Osteocyte (in vitro differentiated cells): ENCODE measurements at regions not wholly inside any gene's neighbourhood (a gene's known extent, or its start where the extent isn't known, plus 50 kb on each side); places are given as distances from the start of the nearest gene placed in this dataset.
"Not testable (repeated sequence)": the region's sequence is repeated elsewhere in the genome, so short reads cannot be mapped to it uniquely, and the experiment has no call there.

ENCODE experiments used
- DNase-seq: peaks from one replicate; pipeline ENCODE4 v3.0.0; 2021; ENCODE audit warnings: mixed read lengths; ENCODE audit not compliant: unreplicated experiment; ENCODE audit errors: extremely low spot score
- H3K27ac Mint-ChIP-seq: one replicate; pipeline ENCODE4 v1.8.0; 2021; ENCODE audit warnings: mild to moderate bottlenecking, mixed read lengths; ENCODE audit not compliant: unreplicated experiment
- H3K27me3 Mint-ChIP-seq: one replicate; pipeline ENCODE4 v1.8.0; 2021; ENCODE audit warnings: mixed read lengths; ENCODE audit not compliant: unreplicated experiment
- H3K36me3 Mint-ChIP-seq: one replicate; pipeline ENCODE4 v1.8.0; 2021; ENCODE audit warnings: mixed read lengths; ENCODE audit not compliant: unreplicated experiment
- H3K4me1 Mint-ChIP-seq: one replicate; pipeline ENCODE4 v1.8.0; 2021; ENCODE audit warnings: mixed read lengths; ENCODE audit not compliant: unreplicated experiment
- H3K4me3 Mint-ChIP-seq: one replicate; pipeline ENCODE4 v1.8.0; 2021; ENCODE audit warnings: mild to moderate bottlenecking, moderate library complexity, mixed read lengths; ENCODE audit not compliant: unreplicated experiment
- H3K9me3 Mint-ChIP-seq: one replicate; pipeline ENCODE4 v1.8.0; 2021; ENCODE audit warnings: mixed read lengths; ENCODE audit not compliant: unreplicated experiment
- TF ChIP-seq, protein P1 (sequence below): fragments of 200-600 bp; sonication (generic); IDR thresholded peaks from 2 replicates; pipeline ENCODE4 v1.5.0; 2021; ENCODE audit warnings: antibody characterized with exemption, mild to moderate bottlenecking, moderate library complexity

DNA sequence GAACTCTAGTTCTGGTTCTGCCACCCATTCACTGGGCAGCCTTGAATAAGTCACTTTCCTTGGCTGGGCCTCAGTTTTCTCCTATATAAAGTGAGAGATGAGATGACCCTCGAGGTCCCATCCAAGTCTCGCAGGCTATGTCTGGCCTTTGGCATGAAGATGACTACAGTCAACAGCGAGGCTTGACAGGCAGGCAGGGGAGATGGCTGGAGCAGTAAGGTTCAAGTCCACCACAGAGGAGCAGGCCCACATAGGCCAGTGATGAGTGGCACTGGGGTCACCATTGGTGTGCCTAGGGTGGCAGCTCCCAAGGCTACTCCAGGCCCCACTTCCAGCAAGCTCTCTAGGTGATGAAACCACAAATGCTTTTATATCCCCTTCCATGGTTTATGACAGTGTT is 161.4 kb downstream of the ZFP36L2 start:
- no peak overlapping the region for H3K4me3 Mint-ChIP-seq
- H3K36me3 Mint-ChIP-seq = peaks cover 3% of the 10 kb centered on the region
- no peak overlapping the region for H3K27ac Mint-ChIP-seq
- TF ChIP-seq, protein P1, sequence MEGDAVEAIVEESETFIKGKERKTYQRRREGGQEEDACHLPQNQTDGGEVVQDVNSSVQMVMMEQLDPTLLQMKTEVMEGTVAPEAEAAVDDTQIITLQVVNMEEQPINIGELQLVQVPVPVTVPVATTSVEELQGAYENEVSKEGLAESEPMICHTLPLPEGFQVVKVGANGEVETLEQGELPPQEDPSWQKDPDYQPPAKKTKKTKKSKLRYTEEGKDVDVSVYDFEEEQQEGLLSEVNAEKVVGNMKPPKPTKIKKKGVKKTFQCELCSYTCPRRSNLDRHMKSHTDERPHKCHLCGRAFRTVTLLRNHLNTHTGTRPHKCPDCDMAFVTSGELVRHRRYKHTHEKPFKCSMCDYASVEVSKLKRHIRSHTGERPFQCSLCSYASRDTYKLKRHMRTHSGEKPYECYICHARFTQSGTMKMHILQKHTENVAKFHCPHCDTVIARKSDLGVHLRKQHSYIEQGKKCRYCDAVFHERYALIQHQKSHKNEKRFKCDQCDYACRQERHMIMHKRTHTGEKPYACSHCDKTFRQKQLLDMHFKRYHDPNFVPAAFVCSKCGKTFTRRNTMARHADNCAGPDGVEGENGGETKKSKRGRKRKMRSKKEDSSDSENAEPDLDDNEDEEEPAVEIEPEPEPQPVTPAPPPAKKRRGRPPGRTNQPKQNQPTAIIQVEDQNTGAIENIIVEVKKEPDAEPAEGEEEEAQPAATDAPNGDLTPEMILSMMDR = no peak
- DNase-seq = no peak
- no peaks in the 10 kb centered on the region for H3K27me3 Mint-ChIP-seq
- H3K4me1 Mint-ChIP-seq = peaks cover 10% of the 10 kb centered on the region
- H3K9me3 Mint-ChIP-seq = peaks cover 3% of the 10 kb centered on the region

DNA sequence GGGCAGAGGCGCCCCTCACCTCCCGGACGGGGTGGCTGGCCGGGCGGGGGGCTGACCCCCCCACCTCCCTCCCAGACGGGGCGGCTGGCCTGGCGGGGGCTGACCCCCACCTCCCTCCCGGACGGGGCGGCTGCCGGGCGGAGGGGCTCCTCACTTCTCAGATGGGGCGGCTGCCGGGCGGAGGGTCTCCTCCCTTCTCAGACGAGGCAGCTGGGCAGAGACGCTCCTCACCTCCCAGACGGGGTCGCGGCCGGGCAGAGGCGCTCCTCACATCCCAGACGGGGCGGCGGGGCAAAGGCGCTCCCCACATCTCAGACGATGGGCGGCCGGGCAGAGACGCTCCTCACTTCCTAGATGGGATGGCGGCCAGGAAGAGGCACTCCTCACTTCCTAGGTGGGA is 163.3 kb downstream of the ZFP36L2 start:
- not testable (repeated sequence) for H3K27me3 Mint-ChIP-seq, H3K27ac Mint-ChIP-seq, H3K9me3 Mint-ChIP-seq, H3K36me3 Mint-ChIP-seq, H3K4me3 Mint-ChIP-seq, DNase-seq
- peaks cover 18% of the 10 kb centered on the region for H3K4me1 Mint-ChIP-seq

DNA sequence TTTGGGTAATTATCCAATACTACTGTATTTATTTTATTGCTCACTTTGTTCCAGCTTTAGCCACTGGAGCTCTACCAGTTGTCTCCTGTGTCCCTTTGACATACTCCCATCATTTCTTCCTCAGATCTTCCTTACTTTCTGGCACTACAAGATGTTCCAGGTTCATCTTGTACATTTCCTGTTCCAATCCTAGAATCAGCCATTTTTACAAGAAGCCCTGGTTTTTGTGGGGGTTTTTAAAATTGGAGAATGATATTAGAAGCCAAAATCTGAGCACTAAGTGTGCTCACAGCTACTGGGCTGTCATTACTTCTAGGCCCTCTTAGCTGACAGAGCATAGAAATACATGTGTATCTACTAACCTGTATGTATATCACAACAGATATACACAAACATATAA is 164.3 kb downstream of the ZFP36L2 start:
- no peak overlapping the region for H3K4me3 Mint-ChIP-seq
- peaks cover 28% of the 10 kb centered on the region for H3K4me1 Mint-ChIP-seq
- TF ChIP-seq, protein P1 = no peak
- H3K27ac Mint-ChIP-seq = no peak overlapping the region
- no peak for DNase-seq
- H3K9me3 Mint-ChIP-seq = peaks cover 3% of the 10 kb centered on the region
- H3K36me3 Mint-ChIP-seq = peaks cover 3% of the 10 kb centered on the region
- no peaks in the 10 kb centered on the region for H3K27me3 Mint-ChIP-seq

DNA sequence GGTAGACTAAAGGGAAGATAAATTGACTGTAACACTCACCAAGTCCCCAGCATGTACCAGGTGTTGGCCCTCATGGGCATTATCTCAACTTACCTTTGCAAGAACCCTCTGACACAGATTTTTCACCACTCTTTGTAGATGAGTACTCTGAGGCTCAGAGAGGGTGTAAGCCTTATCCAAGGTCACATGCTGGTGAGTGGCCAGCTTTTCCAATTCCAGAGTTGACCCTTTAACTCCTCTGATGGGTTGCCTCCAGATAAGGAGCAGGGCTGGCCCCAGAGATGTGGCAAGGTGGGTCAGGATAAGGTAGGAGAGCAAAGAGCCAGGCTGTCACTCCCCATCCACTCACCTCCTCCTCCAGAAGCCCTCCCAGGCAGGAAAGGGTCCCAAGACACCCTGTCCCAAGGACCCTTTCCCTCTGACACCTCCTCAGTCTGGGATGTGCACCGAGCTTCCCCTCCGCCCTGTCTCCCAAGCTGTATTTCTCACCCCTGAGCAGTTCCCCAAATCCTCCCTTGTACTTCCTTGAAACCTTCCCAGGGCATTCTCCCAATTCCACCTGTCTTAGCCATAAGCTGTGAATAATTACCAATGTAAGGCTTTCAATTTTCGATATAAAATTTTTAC is 165.9 kb downstream of the ZFP36L2 start:
- DNase-seq = no peak
- no peak overlapping the region for H3K4me3 Mint-ChIP-seq
- no peaks in the 10 kb centered on the region for H3K27me3 Mint-ChIP-seq
- H3K36me3 Mint-ChIP-seq = peaks cover 3% of the 10 kb centered on the region
- H3K4me1 Mint-ChIP-seq = peaks cover 37% of the 10 kb centered on the region
- H3K9me3 Mint-ChIP-seq = peaks cover 3% of the 10 kb centered on the region
- TF ChIP-seq, protein P1 = no peak
- no peak overlapping the region for H3K27ac Mint-ChIP-seq

DNA sequence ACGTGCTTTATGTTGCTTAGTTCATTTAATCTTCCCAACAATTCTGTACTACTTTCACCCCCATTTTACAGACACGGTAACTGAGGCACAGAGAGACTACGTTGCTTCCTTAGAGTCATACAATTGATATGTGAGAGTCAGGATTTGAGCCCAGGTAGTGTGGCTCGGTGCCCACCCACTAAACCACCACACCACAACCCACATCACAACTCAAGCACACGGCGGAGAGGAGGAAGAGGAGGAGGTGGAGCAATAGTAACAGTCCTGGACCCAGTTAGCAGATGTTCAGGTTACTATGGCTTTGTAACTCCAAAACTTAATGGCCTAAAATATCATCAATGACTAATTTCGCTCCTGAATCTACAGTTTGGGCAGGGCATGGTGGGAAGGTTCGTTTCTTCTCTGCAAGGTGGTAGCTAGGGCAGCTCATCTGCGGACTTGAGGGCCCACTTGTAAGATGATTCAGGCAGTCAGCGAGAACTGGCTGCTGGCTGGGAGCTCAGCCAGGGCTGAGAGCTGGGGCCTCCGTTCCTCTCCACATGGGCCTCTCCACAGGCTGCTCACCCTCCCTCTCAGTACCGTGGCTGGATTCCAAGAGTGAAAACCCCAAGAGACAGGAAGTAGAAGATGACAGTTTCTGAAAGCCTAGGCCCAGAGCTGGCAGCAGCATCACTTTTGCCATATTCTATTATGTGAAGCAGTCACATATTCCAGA is 167.1 kb downstream of the ZFP36L2 start:
- peaks cover 37% of the 10 kb centered on the region for H3K4me1 Mint-ChIP-seq
- no peak overlapping the region for H3K4me3 Mint-ChIP-seq
- TF ChIP-seq, protein P1 = no peak
- DNase-seq = no peak
- peak overlapping the region; percentile 52 for H3K27ac Mint-ChIP-seq
- H3K9me3 Mint-ChIP-seq = peaks cover 3% of the 10 kb centered on the region
- peaks cover 3% of the 10 kb centered on the region for H3K36me3 Mint-ChIP-seq
- H3K27me3 Mint-ChIP-seq = no peaks in the 10 kb centered on the region
